GM20431 (cell line): ENCODE measurements at regions not wholly inside any gene's neighbourhood (a gene's known extent, or its start where the extent isn't known, plus 50 kb on each side); places are given as distances from the start of the nearest gene placed in this dataset.
"Not testable (repeated sequence)": the region's sequence is repeated elsewhere in the genome, so short reads cannot be mapped to it uniquely, and the experiment has no call there.

Source experiments
- in situ Hi-C: fragments of 300-500 bp; cut with MseI, MboI; formaldehyde crosslinking; loops from one replicate; pipeline ENCODE4 v1.15.0; 2020; ENCODE audit warnings: low sequenced_read_pairs; ENCODE audit not compliant: unreplicated experiment

DNA sequence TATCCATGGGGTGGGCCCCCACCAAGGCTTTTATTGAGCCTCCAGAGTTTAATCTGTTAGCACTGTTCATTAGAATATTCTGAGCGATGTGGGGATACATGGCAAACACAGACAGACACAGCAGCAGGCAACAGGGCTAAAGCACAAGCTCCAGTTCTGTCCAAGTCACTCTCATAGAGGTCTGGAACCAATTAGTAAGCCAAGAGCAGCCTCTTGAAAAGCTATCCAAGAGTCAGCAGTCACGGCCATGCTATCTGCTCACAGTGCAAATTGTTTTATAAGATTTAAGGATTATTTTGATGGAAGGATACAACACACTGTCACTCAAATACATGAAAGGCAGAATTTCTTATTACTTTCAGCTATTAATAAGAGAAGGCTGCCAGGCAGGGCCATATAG is 86.4 kb upstream of the DGKB start:
- in situ Hi-C loops = no loop called here

- in situ Hi-C loops = no loop called here
These were observed 76.1 kb upstream of the DGKB start for GRCh38 chr7:14978687-14979086.

DNA sequence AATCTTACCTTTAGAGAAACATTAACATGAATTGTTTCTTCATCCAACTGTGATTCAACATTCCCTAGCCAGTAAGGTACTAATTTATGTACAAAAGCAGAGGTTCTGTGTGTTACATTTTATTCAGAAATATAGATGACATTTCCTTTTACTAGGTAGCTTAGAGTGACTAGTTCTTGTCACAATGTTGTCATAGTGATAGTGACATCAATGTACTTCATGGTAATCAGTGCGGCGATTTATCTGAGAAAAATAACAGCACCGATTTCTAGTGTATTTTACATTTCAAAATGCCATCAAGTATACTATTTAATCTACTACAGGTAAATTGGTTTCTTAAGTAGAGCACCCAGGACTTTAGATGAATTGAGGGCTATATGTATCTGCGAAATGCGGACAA is 72.1 kb upstream of the DGKB start:
- in situ Hi-C loops = no loop called here

DNA sequence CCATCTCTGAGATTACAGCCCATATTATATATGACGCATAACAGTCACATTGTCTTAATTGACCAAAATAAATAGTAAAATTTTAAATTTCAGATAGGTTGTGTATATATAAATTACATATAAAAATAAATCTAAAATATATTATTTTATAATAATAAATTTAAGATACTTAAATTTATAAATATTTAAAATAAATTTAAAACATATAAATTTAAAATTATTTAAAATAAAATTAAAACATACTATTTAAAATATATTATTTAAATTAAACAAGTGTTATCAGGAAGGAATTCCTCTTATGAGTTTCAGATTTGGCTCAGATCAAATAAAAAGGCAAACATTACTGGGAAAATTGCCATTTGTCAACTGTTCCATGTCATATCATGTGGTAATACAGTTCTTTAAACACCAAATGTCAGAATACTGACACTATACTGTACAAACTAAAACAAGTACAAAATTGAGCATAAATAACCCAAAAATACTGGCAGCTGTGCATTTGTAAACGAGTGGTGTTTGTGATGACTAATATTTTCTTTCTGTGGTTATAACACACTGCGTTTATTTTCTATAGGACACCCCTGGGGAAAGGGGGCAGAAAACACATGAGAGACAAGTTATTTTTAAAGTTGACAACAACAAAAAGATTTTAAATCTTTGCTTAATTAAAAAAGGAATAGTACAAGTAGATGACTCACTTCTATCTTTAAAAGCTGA is 71.3 kb upstream of the DGKB start:
- in situ Hi-C loops = no loop called here

- in situ Hi-C loops = not testable (repeated sequence)
These were observed 69.1 kb upstream of the DGKB start for GRCh38 chr7:14971678-14972077.

DNA sequence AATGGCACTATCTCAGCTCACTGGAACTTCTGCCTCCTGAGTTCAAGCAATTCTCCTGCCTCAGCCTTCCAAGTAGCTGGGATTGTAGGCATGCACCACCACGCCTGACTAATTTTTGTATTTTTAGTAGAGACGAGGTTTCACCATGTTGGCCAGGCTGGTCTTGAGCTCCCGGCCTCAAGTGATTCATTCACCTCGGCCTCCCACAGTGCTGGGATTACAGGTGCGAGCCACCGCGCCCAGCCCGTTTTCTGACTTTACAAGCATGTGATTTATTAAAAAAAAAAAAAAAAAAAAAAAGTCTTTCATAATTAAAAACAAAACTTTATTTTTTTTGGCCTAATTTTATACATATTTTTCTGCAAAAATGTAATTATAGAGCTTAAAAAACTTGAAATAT is 64.8 kb upstream of the DGKB start:
- in situ Hi-C loops = not testable (repeated sequence)

GRCh38 chr7:14962778-14963177 is 60.2 kb upstream of the DGKB start:
- in situ Hi-C loops = no loop called here

DNA sequence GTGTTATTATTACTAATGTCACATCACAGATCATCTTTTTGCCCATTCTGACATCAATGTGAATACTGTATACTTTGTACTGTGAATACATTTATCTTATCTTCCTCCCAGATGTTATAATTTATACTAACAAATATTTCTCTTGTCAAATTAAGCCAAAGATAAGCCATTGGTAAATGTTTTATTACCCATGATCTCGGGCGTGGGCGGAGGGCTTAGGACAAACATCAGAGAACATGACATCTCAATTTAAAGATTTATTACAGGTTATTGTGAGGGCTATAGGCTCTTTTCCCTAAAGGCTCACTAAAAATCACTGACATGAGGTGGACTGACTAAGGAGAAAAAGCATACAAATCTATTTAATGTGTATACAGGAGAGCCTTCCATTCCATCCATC is 58.2 kb upstream of the DGKB start:
- in situ Hi-C loops = no loop called here

DNA sequence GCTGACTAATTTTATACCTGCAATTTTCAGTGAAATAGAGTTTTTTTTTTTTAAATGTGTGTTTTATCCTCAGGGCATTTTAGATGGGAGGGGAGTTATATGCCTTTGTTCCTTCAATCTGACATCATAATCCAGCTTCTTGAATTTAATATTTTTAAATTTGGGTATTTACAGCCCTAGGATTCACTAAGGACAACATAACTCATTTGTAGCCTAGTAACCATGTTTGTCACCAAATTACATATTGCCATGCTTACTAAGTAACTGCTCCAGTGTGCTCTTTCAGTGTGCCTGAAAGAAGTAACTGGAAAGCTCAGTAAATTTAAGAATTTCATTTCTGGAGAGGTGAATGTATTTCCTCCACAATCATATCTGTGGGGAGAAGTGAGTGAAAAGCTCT is 56.8 kb upstream of the DGKB start:
- in situ Hi-C loops = no loop called here

DNA sequence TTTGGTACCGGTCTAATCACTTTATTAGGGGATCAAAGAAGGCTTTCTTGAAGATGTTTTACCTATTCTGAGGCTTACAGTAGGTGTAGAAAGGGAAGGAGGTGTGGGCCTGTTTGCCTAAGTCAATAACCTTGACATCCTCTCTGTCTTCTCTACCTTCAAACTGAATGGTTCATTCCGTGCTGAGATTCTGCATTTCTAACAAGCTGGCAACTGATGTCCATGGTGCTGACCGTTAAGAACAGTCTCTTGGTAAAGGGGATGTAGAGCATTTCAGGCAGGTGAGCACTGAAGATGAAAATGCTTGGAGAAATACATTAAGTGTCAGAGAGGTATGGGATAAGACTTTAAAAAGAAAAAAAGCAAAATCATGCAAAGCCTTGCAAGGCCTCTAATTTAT is 51.5 kb upstream of the DGKB start:
- in situ Hi-C loops = no loop called here
